Transverse colon (tissue), 4 donors: ENCODE measurements at regions not wholly inside any gene's neighbourhood (a gene's known extent, or its start where the extent isn't known, plus 50 kb on each side); places are given as distances from the start of the nearest gene placed in this dataset.

Experiments used
- DNase-seq: peaks from one replicate; pipeline ENCODE4 v3.0.0-alpha.2; 2019
- H3K27ac ChIP-seq, 4 donors: fragments of 200-600 bp; sonication (generic); 2 replicates each; pipeline ENCODE4 v1.5.1; 2016 to 2018; ENCODE audit warnings: inconsistent platforms in 4 of 4
- H3K27me3 ChIP-seq: fragments of 200-600 bp; sonication (generic); 2 replicates; pipeline ENCODE4 v1.5.1; 2017; ENCODE audit warnings: inconsistent platforms
- H3K36me3 ChIP-seq, 4 donors: fragments of 200-600 bp; sonication (generic); 2 replicates each; pipeline ENCODE4 v1.5.1; 2017 to 2019; ENCODE audit warnings: inconsistent platforms in 4 of 4
- H3K4me1 ChIP-seq, 4 donors: fragments of 200-600 bp; sonication (generic); 2 replicates each; pipeline ENCODE4 v1.5.1; 2017 to 2020; ENCODE audit warnings: inconsistent platforms in 4 of 4
- H3K4me3 ChIP-seq, 4 donors: fragments of 200-600 bp; sonication (generic); 1 replicate in 1 of 4; 2 replicates in 3 of 4; pipeline versions ENCODE4 v1.5.1 to v1.6.1; 2017 to 2019; ENCODE audit warnings: inconsistent platforms in 4 of 4
- H3K9me3 ChIP-seq, 2 donors: fragments of 200-600 bp; sonication (generic); 2 replicates each; pipeline ENCODE4 v1.5.1; 2017 to 2019; ENCODE audit warnings: inconsistent platforms in 2 of 2
- EP300 ChIP-seq: sonication (generic); formaldehyde crosslinking; IDR thresholded peaks from one replicate; pipeline ENCODE4 v1.6.1; 2017; ENCODE audit warnings: antibody characterized with exemption, low read depth
- POLR2A ChIP-seq: fragments of 450-650 bp; IDR thresholded peaks from one replicate; pipeline ENCODE4 v1.6.1; 2016; ENCODE audit warnings: antibody characterized with exemption, mild to moderate bottlenecking, moderate library complexity
- POLR2AphosphoS5 ChIP-seq, 3 donors: sonication (generic); formaldehyde crosslinking; IDR thresholded peaks; one replicate each; pipeline ENCODE4 v1.6.1; 2016; ENCODE audit warnings: antibody characterized with exemption in 3 of 3
- WGBS, 2 donors: methylation state at CpG; one replicate each; pipeline ENCODE4 v1.1.5; 2018; ENCODE audit warnings: low coverage in 1 of 2; 5-methylcytosine and 5-hydroxymethylcytosine counted together
- in situ Hi-C, 4 donors: fragments of 200-750 bp; cut with MboI; loops; one replicate each; pipeline versions ENCODE4 v1.15.0 to v1.15.1; 2017; ENCODE audit warnings: low sequenced_read_pairs in 3 of 4, low pct_ligation_motif_present in 1 of 4, low pct_unique_long_range_greater_than_20kb in 1 of 4
- intact Hi-C: fragments of 100-400 bp; cut with DNase I; formaldehyde crosslinking; loops from one replicate; pipeline ENCODE4 v1.15.1; 2023; ENCODE audit warnings: low total_unique reads
- TF ChIP-seq, protein P1 (sequence below), 5 experiments: fragments of 200-600 bp in 3 of 5; fragments of 450-650 bp in 2 of 5; sonication (generic) in 3 of 5; IDR thresholded peaks; 1 replicate in 2 of 5; 2 replicates in 3 of 5; pipeline ENCODE4 v1.5.1; 2016 to 2017; ENCODE audit warnings: antibody characterized with exemption in 5 of 5, inconsistent platforms in 3 of 5, mild to moderate bottlenecking in 2 of 5, moderate library complexity in 1 of 5

DNA sequence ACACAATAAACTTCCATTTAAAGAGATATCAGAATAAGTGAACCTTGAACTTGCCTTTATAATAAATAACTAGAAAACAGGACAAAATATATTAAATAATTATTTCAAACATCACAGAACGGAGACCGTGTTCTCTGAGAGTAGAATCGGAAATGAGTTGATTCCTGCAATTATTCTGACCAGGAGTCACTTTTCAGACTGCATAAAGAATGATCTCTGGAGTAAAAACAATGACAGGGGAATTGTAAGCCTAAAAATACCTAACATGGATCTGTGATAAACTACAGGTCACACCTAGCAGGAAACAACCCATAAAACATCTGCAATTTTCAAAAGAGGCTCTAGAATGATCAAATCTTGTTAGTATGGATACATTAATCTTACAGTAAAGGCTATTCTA, 577.5 kb upstream of the SORCS1 start:
- no peak for DNase-seq
- Histone ChIP-seq H3K9me3 (peaks cover 0 to 8% of the 10 kb centered on the region in 2 donors), H3K27me3 (no peaks in the 10 kb centered on the region), H3K4me3 (no peak overlapping the region), H3K36me3 (no peaks in the 10 kb centered on the region), H3K4me1 (peaks cover 0 to 8% (median 0%) of the 10 kb centered on the region in 4 donors), H3K27ac (no peak overlapping the region)
- WGBS, 2 donors, result 63 to 77% methylated on average over 3 of the region's 3 CpGs
- TF ChIP-seq POLR2A (no peak), EP300 (no peak), POLR2AphosphoS5 (IDR thresholded peaks at IDR 0.05) (no peak)
- TF ChIP-seq, protein P1, sequence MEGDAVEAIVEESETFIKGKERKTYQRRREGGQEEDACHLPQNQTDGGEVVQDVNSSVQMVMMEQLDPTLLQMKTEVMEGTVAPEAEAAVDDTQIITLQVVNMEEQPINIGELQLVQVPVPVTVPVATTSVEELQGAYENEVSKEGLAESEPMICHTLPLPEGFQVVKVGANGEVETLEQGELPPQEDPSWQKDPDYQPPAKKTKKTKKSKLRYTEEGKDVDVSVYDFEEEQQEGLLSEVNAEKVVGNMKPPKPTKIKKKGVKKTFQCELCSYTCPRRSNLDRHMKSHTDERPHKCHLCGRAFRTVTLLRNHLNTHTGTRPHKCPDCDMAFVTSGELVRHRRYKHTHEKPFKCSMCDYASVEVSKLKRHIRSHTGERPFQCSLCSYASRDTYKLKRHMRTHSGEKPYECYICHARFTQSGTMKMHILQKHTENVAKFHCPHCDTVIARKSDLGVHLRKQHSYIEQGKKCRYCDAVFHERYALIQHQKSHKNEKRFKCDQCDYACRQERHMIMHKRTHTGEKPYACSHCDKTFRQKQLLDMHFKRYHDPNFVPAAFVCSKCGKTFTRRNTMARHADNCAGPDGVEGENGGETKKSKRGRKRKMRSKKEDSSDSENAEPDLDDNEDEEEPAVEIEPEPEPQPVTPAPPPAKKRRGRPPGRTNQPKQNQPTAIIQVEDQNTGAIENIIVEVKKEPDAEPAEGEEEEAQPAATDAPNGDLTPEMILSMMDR (IDR thresholded peaks at IDR 0.05), result no peak
- intact Hi-C loops (no loop called here), in situ Hi-C loops (no loop called here)

DNA sequence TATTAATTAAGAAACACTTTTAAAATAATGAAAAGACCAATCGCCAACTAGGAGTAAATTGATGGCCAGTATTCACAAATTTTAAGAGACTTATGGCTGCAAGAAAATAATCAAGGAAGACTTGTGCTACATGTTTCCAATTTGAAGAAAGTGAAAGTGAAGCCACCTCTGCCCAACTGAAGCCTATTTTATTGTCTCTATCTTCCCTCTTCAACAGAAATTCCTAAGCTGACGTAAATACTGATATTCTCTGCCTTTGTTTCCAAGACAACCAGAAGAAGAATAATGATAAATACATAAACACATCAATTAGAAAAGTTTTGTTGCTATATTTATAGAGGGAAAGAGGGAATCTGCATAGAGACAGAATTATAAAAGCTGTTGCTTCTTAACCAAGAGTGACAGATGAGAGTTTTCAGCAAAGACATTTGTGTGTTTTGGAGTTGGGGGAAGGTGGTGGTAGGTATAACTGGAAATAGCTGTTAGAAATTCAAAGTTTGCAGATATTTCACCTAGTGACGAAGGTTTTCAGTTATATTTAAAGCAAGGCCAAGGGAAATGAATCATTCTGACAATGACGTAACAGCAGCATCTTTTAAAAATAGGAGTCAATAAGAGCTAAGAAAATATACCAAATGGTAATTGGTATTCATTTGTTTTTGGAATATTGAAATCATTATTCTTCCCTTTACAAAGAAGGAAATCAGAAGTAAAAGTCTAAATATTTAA, 576.6 kb upstream of the SORCS1 start:
- H3K4me1 ChIP-seq, result peaks cover 0 to 8% (median 0%) of the 10 kb centered on the region in 4 donors
- H3K4me3 ChIP-seq, result no peak overlapping the region
- in situ Hi-C loops, result no loop called here
- no peaks in the 10 kb centered on the region for H3K36me3 ChIP-seq
- DNase-seq, result no peak
- no peaks in the 10 kb centered on the region for H3K27me3 ChIP-seq
- intact Hi-C loops, result no loop called here
- peaks cover 0 to 3% of the 10 kb centered on the region in 2 donors for H3K9me3 ChIP-seq
- TF ChIP-seq POLR2A (no peak), EP300 (no peak), POLR2AphosphoS5 (IDR thresholded peaks at IDR 0.05) (no peak)
- TF ChIP-seq, protein P1 (IDR thresholded peaks at IDR 0.05), result no peak
- no peak overlapping the region for H3K27ac ChIP-seq
- WGBS, 2 donors, result 63 to 67% methylated on average over 4 of the region's 4 CpGs

DNA sequence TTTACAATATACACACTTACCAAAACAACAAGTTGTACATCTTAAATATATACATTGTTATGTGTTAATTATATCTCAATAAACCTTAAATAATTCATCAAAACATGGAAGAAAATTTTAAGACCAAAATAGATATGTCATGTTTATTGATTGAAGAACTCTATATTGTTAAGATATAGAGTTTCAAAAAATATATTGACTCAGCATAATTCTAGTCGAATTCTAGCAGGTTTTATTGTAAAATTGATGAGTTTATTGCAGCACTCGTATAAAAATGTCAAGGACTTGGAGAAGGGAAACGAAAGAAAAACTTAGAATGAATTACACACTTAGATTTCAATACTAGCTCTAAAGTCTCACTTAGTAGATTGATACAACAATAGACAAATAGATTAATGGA, 575.4 kb upstream of the SORCS1 start:
- DNase-seq, result no peak
- no peak overlapping the region for H3K27ac ChIP-seq
- TF ChIP-seq POLR2AphosphoS5 (IDR thresholded peaks at IDR 0.05) (no peak), EP300 (no peak), POLR2A (no peak)
- TF ChIP-seq, protein P1 (IDR thresholded peaks at IDR 0.05), result no peak
- H3K9me3 ChIP-seq, result peaks cover 3 to 4% of the 10 kb centered on the region in 2 donors
- H3K27me3 ChIP-seq, result no peaks in the 10 kb centered on the region
- intact Hi-C loops (no loop called here), in situ Hi-C loops (no loop called here)
- WGBS, 2 donors, result 47 to 53% methylated on average over 3 of the region's 3 CpGs
- no peak overlapping the region for H3K4me3 ChIP-seq
- no peaks in the 10 kb centered on the region for H3K36me3 ChIP-seq
- peaks cover 0 to 8% (median 0%) of the 10 kb centered on the region in 4 donors for H3K4me1 ChIP-seq

DNA sequence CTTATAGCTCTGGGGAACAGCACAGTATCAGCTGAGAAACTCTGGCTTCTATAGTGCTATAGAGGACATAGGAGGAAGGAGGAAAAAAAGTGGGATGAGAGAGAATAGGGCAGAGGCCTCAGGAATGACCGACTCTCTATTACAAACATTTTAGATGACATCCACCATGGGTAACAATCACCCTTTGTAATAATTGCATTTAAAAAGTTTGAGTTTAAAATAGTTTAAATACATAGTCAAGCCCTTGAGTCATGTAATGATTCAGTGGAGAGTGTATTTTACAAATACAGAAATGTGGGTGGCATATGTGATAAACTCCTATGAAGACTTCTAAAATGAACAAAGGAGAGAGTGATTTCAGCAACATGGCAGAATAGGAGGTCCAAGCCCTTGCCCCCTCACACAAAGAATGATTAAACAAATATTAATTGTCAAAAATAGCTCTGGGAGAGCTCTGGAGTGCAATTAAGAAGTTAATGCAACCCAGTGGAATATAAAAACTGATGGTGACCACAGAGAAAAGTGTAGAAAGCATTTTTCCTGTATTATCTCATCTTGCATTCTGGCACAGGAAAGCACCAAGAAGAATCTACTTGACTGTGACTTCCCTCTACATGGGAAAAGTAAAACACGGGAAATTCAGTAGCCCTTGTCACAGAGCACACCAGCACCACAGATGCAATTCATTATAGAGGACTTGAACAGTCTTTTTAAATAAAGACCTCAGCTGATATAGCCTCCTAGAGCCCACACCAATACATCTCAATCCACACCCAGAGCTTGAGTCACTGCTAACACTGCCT, 569.0 kb upstream of the SORCS1 start:
- in situ Hi-C loops (no loop called here), intact Hi-C loops (no loop called here)
- peaks cover 13% of the 10 kb centered on the region in 2 donors for H3K9me3 ChIP-seq
- no peaks in the 10 kb centered on the region for H3K27me3 ChIP-seq
- WGBS, 2 donors, result 0 to 73% methylated on average over 1 to 2 of the region's 2 CpGs
- no peak overlapping the region for H3K4me3 ChIP-seq
- no peak for TF ChIP-seq EP300
- no peak for TF ChIP-seq POLR2A
- TF ChIP-seq POLR2AphosphoS5 (IDR thresholded peaks at IDR 0.05), result no peak
- TF ChIP-seq, protein P1 (IDR thresholded peaks at IDR 0.05), result no peak
- no peak for DNase-seq
- no peaks in the 10 kb centered on the region for H3K36me3 ChIP-seq
- H3K27ac ChIP-seq, result no peak overlapping the region
- peaks cover 0 to 14% (median 5%) of the 10 kb centered on the region in 4 donors for H3K4me1 ChIP-seq
